CD14-positive monocyte (primary cell): ENCODE measurements at regions not wholly inside any gene's neighbourhood (a gene's known extent, or its start where the extent isn't known, plus 50 kb on each side); places are given as distances from the start of the nearest gene placed in this dataset.

Source experiments
- DNase-seq, 3 donors: peaks; one replicate each; pipeline ENCODE4 v3.0.0-alpha.2; 2011 to 2022
- H2AFZ ChIP-seq: 2 replicates; pipeline ENCODE4 v1.6.0; 2012; ENCODE audit warnings: mild to moderate bottlenecking, low read depth, low read length, inconsistent platforms; ENCODE audit not compliant: insufficient read depth, poor library complexity, severe bottlenecking
- H3K27ac ChIP-seq, 2 donors: 1 replicate in 1 of 2; 2 replicates in 1 of 2; pipeline ENCODE4 v1.5.1; 2012 to 2013; ENCODE audit warnings: low read length in 2 of 2, control low read depth in 1 of 2, inconsistent platforms in 1 of 2, low read depth in 1 of 2, mild to moderate bottlenecking in 1 of 2
- H3K27me3 ChIP-seq, 2 donors: one replicate each; pipeline versions ENCODE4 v1.6.0 to v1.6.1; 2011 to 2013; ENCODE audit warnings: low read length in 2 of 2; ENCODE audit not compliant: control insufficient read depth in 2 of 2, insufficient read depth in 2 of 2
- H3K36me3 ChIP-seq, 2 donors: replicated peaks in 1 of 2; 1 replicate in 1 of 2; 2 replicates in 1 of 2; pipeline versions ENCODE4 v1.5.1 to v1.6.1; 2012 to 2013; ENCODE audit warnings: low read length in 2 of 2, control low read depth in 1 of 2, inconsistent platforms in 1 of 2, mild to moderate bottlenecking in 1 of 2; ENCODE audit not compliant: insufficient read depth in 2 of 2, control insufficient read depth in 1 of 2
- H3K4me1 ChIP-seq, 2 donors: 1 replicate in 1 of 2; 2 replicates in 1 of 2; pipeline versions ENCODE4 v1.5.1 to v1.6.1; 2012 to 2013; ENCODE audit warnings: low read length in 2 of 2, control low read depth in 1 of 2, inconsistent platforms in 1 of 2, mild to moderate bottlenecking in 1 of 2, moderate library complexity in 1 of 2; ENCODE audit not compliant: insufficient read depth in 2 of 2, control insufficient read depth in 1 of 2
- H3K4me2 ChIP-seq: replicated peaks from 2 replicates; pipeline ENCODE3; 2012; ENCODE audit warnings: low read length, moderate library complexity, mild to moderate bottlenecking; ENCODE audit not compliant: poor library complexity, severe bottlenecking; ENCODE audit errors: extremely low read depth
- H3K4me3 ChIP-seq, 3 experiments: fragments of 200-600 bp in 1 of 3; sonication (generic) in 1 of 3; replicated peaks in 1 of 3; 1 replicate in 2 of 3; 2 replicates in 1 of 3; pipeline ENCODE4 v1.5.1; 2011 to 2013; ENCODE audit warnings: low read length in 3 of 3, mild to moderate bottlenecking in 3 of 3, control low read depth in 2 of 3, low read depth in 2 of 3, inconsistent platforms in 1 of 3, moderate library complexity in 1 of 3
- H3K79me2 ChIP-seq: 2 replicates; pipeline ENCODE4 v1.6.0; 2012; ENCODE audit warnings: mild to moderate bottlenecking, control low read depth, inconsistent platforms, low read length, moderate library complexity; ENCODE audit not compliant: insufficient read depth
- H3K9ac ChIP-seq: 2 replicates; pipeline ENCODE4 v1.6.0; 2017; ENCODE audit warnings: low read length, mild to moderate bottlenecking; ENCODE audit not compliant: insufficient read depth, poor library complexity, severe bottlenecking
- H3K9me3 ChIP-seq, 2 donors: replicated peaks in 1 of 2; 1 replicate in 1 of 2; 2 replicates in 1 of 2; pipeline versions ENCODE4 v1.5.1 to v1.6.1; 2012 to 2013; ENCODE audit warnings: low read length in 2 of 2, control low read depth in 1 of 2; ENCODE audit not compliant: control insufficient read depth in 1 of 2, insufficient read depth in 1 of 2
- H4K20me1 ChIP-seq: 2 replicates; pipeline ENCODE4 v1.6.0; 2012; ENCODE audit warnings: mild to moderate bottlenecking, low read length, control low read depth, moderate library complexity; ENCODE audit not compliant: insufficient read depth
- H3K27ac Mint-ChIP-seq, 7 donors: one replicate each; pipeline ENCODE4 v1.8.0; 2020; ENCODE audit warnings: mild to moderate bottlenecking in 7 of 7, mixed read lengths in 7 of 7, moderate library complexity in 6 of 7, inconsistent platforms in 2 of 7
- H3K27me3 Mint-ChIP-seq, 3 donors: one replicate each; pipeline ENCODE4 v1.8.0; 2021 to 2022; ENCODE audit warnings: low read depth in 3 of 3, mild to moderate bottlenecking in 3 of 3, mixed read lengths in 3 of 3, moderate library complexity in 3 of 3, inconsistent platforms in 1 of 3
- H3K36me3 Mint-ChIP-seq, 2 donors: one replicate each; pipeline ENCODE4 v1.8.0; 2020; ENCODE audit warnings: mixed read lengths in 2 of 2, inconsistent platforms in 1 of 2, mild to moderate bottlenecking in 1 of 2
- H3K4me1 Mint-ChIP-seq: one replicate; pipeline ENCODE4 v1.8.0; 2020; ENCODE audit warnings: mild to moderate bottlenecking, mixed read lengths
- H3K4me3 Mint-ChIP-seq, 2 donors: one replicate each; pipeline ENCODE4 v1.8.0; 2020; ENCODE audit warnings: mild to moderate bottlenecking in 2 of 2, mixed read lengths in 2 of 2, moderate library complexity in 1 of 2
- H3K9me3 Mint-ChIP-seq, 7 donors: one replicate each; pipeline ENCODE4 v1.8.0; 2020 to 2022; ENCODE audit warnings: mixed read lengths in 7 of 7, mild to moderate bottlenecking in 6 of 7, moderate library complexity in 6 of 7, inconsistent platforms in 2 of 7
- WGBS: methylation state at CpG from one replicate; pipeline ENCODE4 v1.1.5; 2013; ENCODE audit warnings: missing lambda C conversion rate; ENCODE audit not compliant: insufficient coverage; 5-methylcytosine and 5-hydroxymethylcytosine counted together
- intact Hi-C, 2 donors: fragments of 100-400 bp; cut with micrococcal nuclease; formaldehyde crosslinking; loops; one replicate each; pipeline versions ENCODE4 v1.15.0 to v1.15.1; 2023
- TF ChIP-seq, protein P1 (sequence below): fragments of 200-600 bp; IDR thresholded peaks from one replicate; pipeline ENCODE4 v1.8.0; 2022; ENCODE audit warnings: antibody characterized with exemption, mild to moderate bottlenecking

DNA sequence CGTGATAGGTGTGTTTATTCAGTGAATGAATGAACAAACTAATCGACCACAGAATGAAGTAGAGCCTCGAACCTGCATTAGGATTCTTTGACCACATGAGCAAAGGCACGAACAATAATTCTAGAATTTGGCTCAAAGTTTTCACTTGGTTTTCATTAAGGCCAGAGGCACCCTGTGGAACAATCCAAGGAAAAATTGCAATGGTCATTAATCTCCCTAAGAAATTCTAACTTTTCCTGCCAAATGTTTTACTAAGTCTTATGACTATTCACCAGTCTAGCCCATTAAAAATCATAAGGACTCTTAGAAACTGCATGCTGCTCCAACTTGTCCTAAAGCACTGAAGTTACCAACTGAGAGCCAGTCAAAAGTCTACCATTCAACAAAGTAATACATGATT, 271.7 kb downstream of the EFNB2 start:
- Mint-ChIP-seq H3K27ac (no peak overlapping the region), H3K4me3 (no peak overlapping the region), H3K27me3 (peaks cover 0 to 2% (median 1%) of the 10 kb centered on the region in 3 donors), H3K9me3 (peaks cover 12 to 20% (median 15%) of the 10 kb centered on the region in 7 donors), H3K4me1 (no peaks in the 10 kb centered on the region), H3K36me3 (no peaks in the 10 kb centered on the region)
- WGBS, result 87% methylated on average over 4 of the region's 4 CpGs
- Histone ChIP-seq H3K36me3 (no peaks in the 10 kb centered on the region), H3K4me2 (no peak overlapping the region), H3K27ac (no peak overlapping the region), H4K20me1 (no peaks in the 10 kb centered on the region), H3K9me3 (peaks cover 20 to 29% of the 10 kb centered on the region in 2 donors), H3K27me3 (no peaks in the 10 kb centered on the region), H3K4me3 (no peak overlapping the region), H3K79me2 (no peaks in the 10 kb centered on the region), H3K4me1 (no peaks in the 10 kb centered on the region), H3K9ac (no peak overlapping the region), H2AFZ (no peak overlapping the region)
- TF ChIP-seq, protein P1, sequence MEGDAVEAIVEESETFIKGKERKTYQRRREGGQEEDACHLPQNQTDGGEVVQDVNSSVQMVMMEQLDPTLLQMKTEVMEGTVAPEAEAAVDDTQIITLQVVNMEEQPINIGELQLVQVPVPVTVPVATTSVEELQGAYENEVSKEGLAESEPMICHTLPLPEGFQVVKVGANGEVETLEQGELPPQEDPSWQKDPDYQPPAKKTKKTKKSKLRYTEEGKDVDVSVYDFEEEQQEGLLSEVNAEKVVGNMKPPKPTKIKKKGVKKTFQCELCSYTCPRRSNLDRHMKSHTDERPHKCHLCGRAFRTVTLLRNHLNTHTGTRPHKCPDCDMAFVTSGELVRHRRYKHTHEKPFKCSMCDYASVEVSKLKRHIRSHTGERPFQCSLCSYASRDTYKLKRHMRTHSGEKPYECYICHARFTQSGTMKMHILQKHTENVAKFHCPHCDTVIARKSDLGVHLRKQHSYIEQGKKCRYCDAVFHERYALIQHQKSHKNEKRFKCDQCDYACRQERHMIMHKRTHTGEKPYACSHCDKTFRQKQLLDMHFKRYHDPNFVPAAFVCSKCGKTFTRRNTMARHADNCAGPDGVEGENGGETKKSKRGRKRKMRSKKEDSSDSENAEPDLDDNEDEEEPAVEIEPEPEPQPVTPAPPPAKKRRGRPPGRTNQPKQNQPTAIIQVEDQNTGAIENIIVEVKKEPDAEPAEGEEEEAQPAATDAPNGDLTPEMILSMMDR, result no peak
- no peak for DNase-seq
- intact Hi-C loops, result no loop called here

DNA sequence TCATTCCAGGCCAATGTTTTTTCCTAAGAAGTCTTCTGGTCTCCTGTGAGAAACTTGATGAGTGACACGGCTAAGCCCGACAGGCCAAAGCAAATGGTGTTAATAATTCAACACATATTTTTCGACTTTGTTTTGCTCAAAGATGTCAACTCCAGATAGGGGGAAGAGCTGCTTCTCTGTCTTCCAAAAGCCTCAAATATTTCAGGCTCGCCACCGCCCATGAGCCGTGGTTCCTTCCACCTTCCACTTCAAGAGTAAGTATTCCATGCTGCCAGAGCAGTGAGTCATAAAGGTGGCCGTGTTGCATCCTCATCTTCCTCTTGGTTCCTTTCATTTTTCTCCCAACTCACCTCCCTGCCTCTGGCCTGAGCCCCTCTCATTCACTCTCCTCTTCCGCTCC, 272.6 kb downstream of the EFNB2 start:
- Mint-ChIP-seq H3K36me3 (no peaks in the 10 kb centered on the region), H3K4me1 (no peaks in the 10 kb centered on the region), H3K9me3 (peaks cover 12 to 20% (median 16%) of the 10 kb centered on the region in 7 donors), H3K27me3 (peaks cover 0 to 2% (median 1%) of the 10 kb centered on the region in 3 donors), H3K27ac (no peak overlapping the region), H3K4me3 (no peak overlapping the region)
- H4K20me1 ChIP-seq, result no peaks in the 10 kb centered on the region
- no peak overlapping the region for H3K27ac ChIP-seq
- H3K4me1 ChIP-seq, result no peaks in the 10 kb centered on the region
- no peak overlapping the region for H3K4me2 ChIP-seq
- 90% methylated on average over 6 of the region's 8 CpGs for WGBS
- H2AFZ ChIP-seq, result no peak overlapping the region
- H3K36me3 ChIP-seq, result no peaks in the 10 kb centered on the region
- H3K9me3 ChIP-seq, result peaks cover 24 to 31% of the 10 kb centered on the region in 2 donors
- intact Hi-C loops, result no loop called here
- TF ChIP-seq, protein P1, result no peak
- no peak overlapping the region for H3K9ac ChIP-seq
- H3K79me2 ChIP-seq, result no peaks in the 10 kb centered on the region
- DNase-seq, result no peak
- H3K27me3 ChIP-seq, result no peaks in the 10 kb centered on the region
- no peak overlapping the region for H3K4me3 ChIP-seq
